ENCODE measurements at regions not wholly inside any gene's neighbourhood (a gene's known extent, or its start where the extent isn't known, plus 50 kb on each side); places are given as distances from the start of the nearest gene placed in this dataset.
A peak's percentile ranks its signal among the peaks of the same experiment; 100 is the strongest.

- H3K9me3 ChIP-seq (replicated peaks; ENCODE audit: control insufficient read depth, insufficient read depth, low read depth, low read length) = no peaks in the 10 kb centered on the region
- DNase-seq (ENCODE audit: extremely low read depth in 1 of 4, low spot score in 3 of 4) (no peak), ATAC-seq (no peak), FAIRE-seq (no peak)
- BruUV-seq (replicated peaks) = no TSS peak
- no peak overlapping the region for H3K9ac ChIP-seq (ENCODE audit: insufficient read depth in 1 of 2, low read depth in 2 of 2, low read length in 2 of 2)
- peaks cover 0 to 16% of the 10 kb centered on the region in 2 experiments; a peak in 2 of 5 replicates for H3K4me1 ChIP-seq (replicated peaks in 1 of 2; ENCODE audit: control insufficient read depth in 2 of 2, insufficient read depth in 2 of 2, low read length in 2 of 2)
- H2AFZ ChIP-seq (ENCODE audit: low read depth, low read length) = no peak overlapping the region
- no peak overlapping the region for H3K4me2 ChIP-seq (ENCODE audit: insufficient read depth, low read length)
- H3K27me3 ChIP-seq (ENCODE audit: control insufficient read depth in 2 of 2, insufficient read depth in 2 of 2, low read length in 2 of 2) = peaks cover 54 to 78% of the 10 kb centered on the region in 2 experiments
- H3K27ac ChIP-seq (ENCODE audit: extremely low read depth, low read depth, low read length) = no peak overlapping the region
- no peaks in the 10 kb centered on the region for H3K79me2 ChIP-seq (ENCODE audit: control insufficient read depth, insufficient read depth, low read length)
- POLR2A ChIA-PET = interaction anchor here (0.5 to 0.6 kb wide), 2 partner anchors 133 to 266 kb away, joined by 3 read pairs; no protein-coding TSS in a partner anchor
- H3K4me3 ChIP-seq = no peak overlapping the region
- CTCF ChIA-PET (ENCODE audit: low intra/inter-chr PET ratio) = no interaction called here
- H3K9me1 ChIP-seq (ENCODE audit: control insufficient read depth, insufficient read depth, low read length) = no peaks in the 10 kb centered on the region
- 0% methylated on average over 1 of the region's 1 CpG for WGBS (ENCODE audit: insufficient coverage, low coverage, missing lambda C conversion rate)
- TF ChIP-seq RNF2 (IDR thresholded peaks at IDR 0.05) = no peak
- TF ChIP-seq PHF8 (IDR thresholded peaks at IDR 0.05; ENCODE audit: borderline replicate concordance, low read length) = no peak
- peaks cover 17% of the 10 kb centered on the region; the same call in 1 of the 2 replicates for H4K20me1 ChIP-seq (replicated peaks; ENCODE audit: control insufficient read depth, insufficient read depth, low read length)
- no peaks in the 10 kb centered on the region for H3K36me3 ChIP-seq (ENCODE audit: control insufficient read depth, insufficient read depth, low read length)
- in situ Hi-C loops (cut with MboI) (no loop called here), intact Hi-C loops (cut with micrococcal nuclease) (no loop called here)
Observed at GRCh38 chr3:13188975-13189374, 115.7 kb upstream of the IQSEC1 start.

- DNase-seq (ENCODE audit: extremely low read depth in 1 of 4, low spot score in 3 of 4) = no peak
- POLR2A ChIA-PET = interaction anchor here (0.6 to 1.0 kb wide), 2 partner anchors 9 to 266 kb away, joined by 3 read pairs; no protein-coding TSS in a partner anchor
- in situ Hi-C loops (cut with MboI) = no loop called here
Observed at GRCh38 chr3:13188181-13188779, 115.1 kb upstream of the IQSEC1 start.

More at GRCh38 chr3:13188181-13188779, 115.1 kb upstream of the IQSEC1 start:
- H4K20me1 ChIP-seq (replicated peaks; ENCODE audit: control insufficient read depth, insufficient read depth, low read length) = peaks cover 15% of the 10 kb centered on the region; the same call in 1 of the 2 replicates
- peaks cover 0 to 13% of the 10 kb centered on the region in 2 experiments; a peak in 2 of 5 replicates for H3K4me1 ChIP-seq (replicated peaks in 1 of 2; ENCODE audit: control insufficient read depth in 2 of 2, insufficient read depth in 2 of 2, low read length in 2 of 2)
- no peaks in the 10 kb centered on the region for H3K9me1 ChIP-seq (ENCODE audit: control insufficient read depth, insufficient read depth, low read length)
- H3K4me3 ChIP-seq = no peak overlapping the region
- H3K27me3 ChIP-seq (ENCODE audit: control insufficient read depth in 2 of 2, insufficient read depth in 2 of 2, low read length in 2 of 2) = peaks cover 47 to 71% of the 10 kb centered on the region in 2 experiments
- CTCF ChIA-PET (ENCODE audit: low intra/inter-chr PET ratio) = no interaction called here
- 2% methylated on average over 4 of the region's 4 CpGs for WGBS (ENCODE audit: insufficient coverage, low coverage, missing lambda C conversion rate)
- no peak overlapping the region for H3K4me2 ChIP-seq (ENCODE audit: insufficient read depth, low read length)
- ATAC-seq (no peak), FAIRE-seq (no peak)
- H2AFZ ChIP-seq (ENCODE audit: low read depth, low read length) = no peak overlapping the region
- H3K9me3 ChIP-seq (replicated peaks; ENCODE audit: control insufficient read depth, insufficient read depth, low read depth, low read length) = no peaks in the 10 kb centered on the region
- H3K36me3 ChIP-seq (ENCODE audit: control insufficient read depth, insufficient read depth, low read length) = no peaks in the 10 kb centered on the region
- TF ChIP-seq BCOR (IDR thresholded peaks at IDR 0.05) (peak; percentile 52; the same call in 1 of the 2 replicates), SFPQ (IDR thresholded peaks at IDR 0.05; ENCODE audit: low read depth, low read length) (no peak)
- H3K27ac ChIP-seq (ENCODE audit: extremely low read depth, low read depth, low read length) = no peak overlapping the region
- no peaks in the 10 kb centered on the region for H3K79me2 ChIP-seq (ENCODE audit: control insufficient read depth, insufficient read depth, low read length)
- intact Hi-C loops (cut with micrococcal nuclease) = no loop called here
- BruUV-seq (replicated peaks) = no TSS peak
- no peak overlapping the region for H3K9ac ChIP-seq (ENCODE audit: insufficient read depth in 1 of 2, low read depth in 2 of 2, low read length in 2 of 2)

All from K562 (cell line).